Activated CD8-positive, alpha-beta memory T cell treated with anti-CD3 and anti-CD28 coated beads for 36 hours (primary cell): ENCODE measurements at regions not wholly inside any gene's neighbourhood (a gene's known extent, or its start where the extent isn't known, plus 50 kb on each side); places are given as distances from the start of the nearest gene placed in this dataset.

ENCODE experiments used
- CTCF ChIA-PET: fragments of 350-600 bp; sonication (Branson Sonifier 250); formaldehyde crosslinking; loops from one replicate; lab custom pipeline; 2021; ENCODE audit warnings: antibody characterized with exemption; lab: Charles Lee
- POLR2A ChIA-PET: fragments of 350-600 bp; sonication (Branson Sonifier 250); formaldehyde crosslinking; loops from one replicate; lab custom pipeline; 2021; ENCODE audit warnings: antibody characterized with exemption; lab: Charles Lee

GRCh38 chr1:219483530-219483929 is 129.4 kb downstream of the ZC3H11B start:
- CTCF ChIA-PET = no interaction called here

DNA sequence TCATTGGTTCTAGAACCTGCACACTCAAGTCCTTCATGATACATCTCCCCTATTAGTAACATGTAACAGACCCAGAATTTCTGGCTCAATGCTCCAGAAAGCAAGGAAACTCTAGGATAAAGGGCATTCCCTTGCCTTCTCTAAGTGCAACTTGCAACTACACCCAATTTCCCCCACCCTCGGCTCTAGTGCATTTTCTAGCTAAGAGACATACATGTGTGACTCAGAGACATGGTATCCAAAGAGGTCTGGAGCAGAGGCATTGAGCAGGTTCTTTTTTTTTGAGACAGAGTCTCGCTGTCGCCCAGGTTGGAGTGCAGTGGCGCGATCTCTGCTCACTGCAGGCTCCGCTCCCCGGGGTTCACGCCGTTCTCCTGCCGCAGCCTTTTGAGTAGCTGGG is 132.9 kb downstream of the ZC3H11B start:
- ChIA-PET CTCF (no interaction called here), POLR2A (no interaction called here)

More at GRCh38 chr1:219483530-219483929, 129.4 kb downstream of the ZC3H11B start:
- POLR2A ChIA-PET = no interaction called here

DNA sequence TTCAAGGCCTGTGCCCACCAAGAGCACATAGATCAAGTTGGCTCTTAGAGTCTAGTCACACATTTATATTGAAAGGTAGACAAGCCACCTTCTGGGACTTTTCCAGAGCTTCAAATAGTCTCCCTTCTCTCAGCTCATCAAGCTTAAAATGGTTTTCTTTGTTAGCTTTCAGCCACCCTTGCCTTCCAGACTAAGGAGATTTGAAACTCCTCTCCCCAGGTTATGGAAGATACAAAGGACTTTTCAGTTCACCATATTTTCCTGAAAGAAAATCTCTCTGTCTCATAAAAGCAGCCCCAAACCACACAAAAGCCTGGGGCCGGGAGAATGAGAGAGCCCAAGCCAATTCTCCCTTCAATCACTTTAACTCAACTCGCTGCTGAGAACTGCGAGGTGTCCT is 134.1 kb downstream of the ZC3H11B start:
- ChIA-PET POLR2A (no interaction called here), CTCF (no interaction called here)

GRCh38 chr1:219477861-219478260 is 135.0 kb downstream of the ZC3H11B start:
- CTCF ChIA-PET = no interaction called here

DNA sequence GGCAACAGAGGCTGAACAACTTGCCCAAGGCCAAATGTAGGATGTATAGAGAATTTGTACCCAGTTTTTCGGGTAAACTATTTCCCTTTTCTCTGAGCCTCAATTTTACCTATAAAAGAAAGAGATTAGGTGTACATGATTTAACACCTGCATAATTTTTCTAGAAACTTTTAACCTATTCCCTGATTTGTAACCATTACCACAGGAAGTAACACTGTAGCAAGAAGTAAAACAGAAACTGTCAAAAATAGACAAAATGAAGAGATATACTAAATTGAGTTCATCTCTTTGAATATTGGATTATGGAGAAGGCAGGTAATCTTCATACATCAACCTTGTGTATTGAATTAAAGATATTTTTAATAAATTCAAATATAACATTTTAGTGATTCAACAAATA is 136.2 kb downstream of the ZC3H11B start:
- ChIA-PET CTCF (no interaction called here), POLR2A (no interaction called here)

More at GRCh38 chr1:219477861-219478260, 135.0 kb downstream of the ZC3H11B start:
- POLR2A ChIA-PET = no interaction called here

DNA sequence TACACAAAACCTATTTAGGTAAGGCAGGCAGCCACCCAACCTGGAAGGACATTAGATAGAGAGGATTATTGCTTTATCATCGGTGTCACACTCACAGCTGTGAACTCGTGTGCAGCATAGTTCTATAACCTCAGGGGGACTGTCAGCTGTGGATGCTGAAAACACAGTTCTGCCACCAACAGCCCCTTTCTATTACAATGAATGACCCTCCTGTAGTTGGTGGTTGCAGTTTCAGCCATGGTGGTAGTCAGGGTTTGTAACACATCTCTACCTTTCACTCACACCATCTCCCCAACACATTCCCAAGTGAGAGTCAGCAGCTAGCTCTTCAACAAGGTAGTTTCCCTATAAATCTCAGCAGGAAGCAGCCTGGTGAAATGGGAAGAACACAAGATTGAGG is 136.8 kb downstream of the ZC3H11B start:
- ChIA-PET POLR2A (no interaction called here), CTCF (no interaction called here)

DNA sequence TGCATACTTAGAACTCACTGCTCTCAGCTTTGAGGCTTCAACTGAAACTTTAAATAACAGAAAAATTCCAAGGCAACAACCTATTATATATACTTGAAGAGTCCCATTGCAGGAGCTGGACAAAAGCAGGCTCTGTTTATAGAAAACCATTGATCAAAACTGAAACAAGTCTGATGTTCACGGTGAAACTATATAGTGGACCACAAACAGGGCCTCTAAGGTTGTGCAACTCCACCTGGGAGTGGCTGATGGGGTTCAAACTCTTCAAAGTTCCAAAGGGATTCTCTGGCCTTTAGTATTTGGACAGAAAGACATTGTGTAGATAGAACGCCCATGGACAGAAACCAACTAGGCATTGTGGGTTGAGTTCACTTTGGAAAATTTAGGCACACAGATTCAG is 140.3 kb downstream of the ZC3H11B start:
- CTCF ChIA-PET = no interaction called here
- POLR2A ChIA-PET = no interaction called here

- CTCF ChIA-PET = no interaction called here
- POLR2A ChIA-PET = no interaction called here
Measured at GRCh38 chr1:219467524-219467923, 145.4 kb downstream of the ZC3H11B start.

GRCh38 chr1:219466766-219467165 is 146.1 kb downstream of the ZC3H11B start:
- ChIA-PET CTCF (no interaction called here), POLR2A (no interaction called here)

DNA sequence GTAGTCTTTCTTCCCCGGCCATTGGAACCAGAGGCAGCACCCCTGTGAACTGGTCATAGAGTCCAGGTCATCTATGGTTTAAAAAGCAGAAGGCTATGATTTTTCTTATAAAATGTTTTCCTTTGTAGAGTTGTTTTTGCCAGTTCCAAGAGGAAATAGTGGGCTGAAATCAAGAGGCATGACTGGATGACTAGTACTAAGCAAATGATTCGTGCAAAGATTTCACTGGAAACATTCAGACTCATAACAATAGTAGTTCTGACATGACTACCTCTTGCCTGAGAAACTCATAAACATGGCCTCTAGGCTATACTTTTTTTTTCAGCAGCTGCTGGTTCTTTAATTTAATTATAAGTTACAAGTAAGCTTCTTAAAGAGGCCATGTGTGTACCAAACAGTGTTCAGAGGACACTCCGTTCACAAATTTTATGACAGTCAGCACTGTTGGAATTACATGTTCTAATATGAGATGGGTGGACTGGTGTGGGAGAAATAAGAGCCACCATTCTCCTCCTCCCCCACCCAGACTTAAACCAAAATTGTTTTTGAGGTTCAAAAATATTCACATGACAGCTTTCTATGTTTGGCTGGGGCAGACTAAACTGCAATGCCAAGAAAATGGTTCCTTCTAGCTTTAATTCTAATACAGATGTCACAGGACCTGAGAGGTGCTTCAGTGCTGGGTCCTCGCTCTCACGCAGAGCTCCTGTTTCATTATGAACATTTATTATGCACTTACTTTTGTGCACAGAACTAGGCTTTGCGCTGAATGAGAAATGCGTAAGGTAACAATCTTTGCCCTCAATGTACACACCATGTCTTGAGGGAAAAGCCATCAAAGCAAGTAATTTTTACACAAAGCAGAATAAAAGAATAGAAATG is 147.5 kb downstream of the ZC3H11B start:
- ChIA-PET POLR2A (no interaction called here), CTCF (no interaction called here)

DNA sequence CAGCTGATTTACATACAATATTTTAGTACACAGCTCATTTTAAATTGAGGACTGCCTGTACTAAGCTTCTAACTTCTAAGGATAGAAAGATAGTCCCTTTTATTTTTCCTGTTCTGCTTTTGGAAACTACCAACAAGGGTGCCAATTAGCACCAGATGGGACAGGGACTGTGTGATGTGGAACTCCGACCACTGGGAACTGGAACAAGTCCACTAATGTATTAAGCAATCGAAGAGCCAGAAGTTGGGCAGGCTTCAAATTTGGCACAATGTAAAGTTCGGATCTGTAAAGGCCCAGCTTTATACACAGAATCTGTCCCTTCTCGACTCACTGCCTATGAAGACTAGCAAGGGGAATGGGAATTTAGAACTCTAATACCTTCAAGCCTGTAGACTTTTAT is 149.3 kb downstream of the ZC3H11B start:
- ChIA-PET POLR2A (no interaction called here), CTCF (no interaction called here)

DNA sequence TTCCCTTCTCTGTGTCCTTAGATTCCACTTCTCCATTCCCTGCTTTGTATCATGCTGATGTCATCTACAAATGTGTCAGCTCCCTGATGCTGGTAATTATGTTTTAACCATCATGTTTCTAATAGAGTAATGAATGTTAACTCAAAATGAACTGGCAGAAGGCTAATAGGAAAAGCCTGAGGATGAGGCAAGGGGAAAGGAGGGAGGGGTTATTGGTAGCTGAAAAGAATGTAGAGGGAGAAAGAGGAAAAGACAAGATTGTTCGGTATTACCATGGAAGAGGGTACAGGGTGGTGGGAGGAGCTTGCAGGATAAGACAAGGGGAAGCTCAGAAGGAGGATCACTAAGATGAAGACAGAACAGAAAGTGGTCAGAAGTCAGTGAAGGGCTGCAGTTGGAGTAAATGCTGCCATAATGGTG is 150.9 kb downstream of the ZC3H11B start:
- POLR2A ChIA-PET = no interaction called here

DNA sequence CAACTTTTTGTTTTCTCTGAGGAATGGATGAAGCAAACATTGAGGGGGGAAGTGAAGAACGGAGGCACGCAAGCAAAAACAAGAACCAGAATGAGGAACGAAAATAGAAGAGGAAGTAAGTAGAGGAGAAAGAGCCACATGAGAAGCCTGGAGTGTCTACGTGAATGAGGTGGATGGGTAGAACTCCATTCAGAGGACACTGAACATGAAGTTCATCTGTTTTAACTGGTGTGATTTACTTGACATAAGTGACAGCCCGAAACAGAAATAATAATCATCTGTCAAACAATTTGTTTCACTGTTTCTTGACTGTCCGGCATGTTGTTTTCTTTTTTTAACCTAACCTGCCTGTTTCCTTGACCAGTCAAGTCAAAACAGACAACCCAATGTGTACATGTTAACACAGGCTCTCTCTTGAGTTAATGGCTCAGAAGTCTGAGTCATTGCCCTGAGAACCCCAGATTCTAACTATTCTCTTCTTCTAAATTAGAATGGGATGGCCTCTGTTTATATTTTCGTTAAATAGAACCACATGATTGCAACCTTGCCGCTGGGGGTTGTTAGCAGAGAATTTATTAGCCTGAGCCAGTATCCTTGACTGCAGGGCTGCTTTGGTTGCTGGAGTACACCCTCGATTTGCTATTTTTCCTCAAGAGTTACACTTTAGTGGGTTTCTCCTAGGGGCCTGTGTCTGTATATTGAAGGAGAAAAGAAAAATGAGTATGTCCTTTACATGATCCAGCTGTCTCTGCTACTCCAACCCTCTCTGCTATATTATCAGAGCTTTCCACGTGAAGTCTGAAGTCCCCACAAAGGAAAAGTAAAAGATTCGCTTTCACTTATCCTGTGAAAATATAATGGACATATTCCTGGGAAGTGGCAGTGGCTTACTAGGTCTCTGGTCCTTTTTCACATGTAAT is 151.7 kb downstream of the ZC3H11B start:
- POLR2A ChIA-PET = no interaction called here

More for the DNA sequence above, 150.9 kb downstream of the ZC3H11B start:
- CTCF ChIA-PET = no interaction called here

GRCh38 chr1:219460081-219460895 is 152.6 kb downstream of the ZC3H11B start:
- ChIA-PET CTCF (no interaction called here), POLR2A (no interaction called here)

More for the DNA sequence above, 151.7 kb downstream of the ZC3H11B start:
- CTCF ChIA-PET = no interaction called here

- CTCF ChIA-PET = no interaction called here
- POLR2A ChIA-PET = no interaction called here
Measured at GRCh38 chr1:219459351-219460080, 153.4 kb downstream of the ZC3H11B start.

DNA sequence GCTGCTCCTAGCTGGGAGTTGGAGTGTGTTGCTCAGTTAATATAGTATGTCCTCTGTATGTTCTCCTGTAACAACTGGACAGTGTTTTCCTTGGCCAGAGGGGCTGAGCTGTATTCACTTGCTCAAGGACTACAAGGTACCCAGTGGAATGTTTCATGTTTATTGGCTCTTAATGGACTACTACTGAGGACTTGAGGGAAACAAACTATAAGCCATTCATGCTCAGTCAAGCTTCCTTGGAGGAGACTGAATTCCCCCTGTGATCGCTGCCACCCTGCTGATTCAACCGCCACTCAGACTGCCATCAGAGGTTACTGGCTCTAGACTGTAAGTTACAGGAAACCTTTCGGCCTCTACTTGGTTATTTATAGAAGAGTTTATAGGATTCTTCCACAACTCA is 166.6 kb downstream of the ZC3H11B start:
- CTCF ChIA-PET = no interaction called here
- POLR2A ChIA-PET = no interaction called here

DNA sequence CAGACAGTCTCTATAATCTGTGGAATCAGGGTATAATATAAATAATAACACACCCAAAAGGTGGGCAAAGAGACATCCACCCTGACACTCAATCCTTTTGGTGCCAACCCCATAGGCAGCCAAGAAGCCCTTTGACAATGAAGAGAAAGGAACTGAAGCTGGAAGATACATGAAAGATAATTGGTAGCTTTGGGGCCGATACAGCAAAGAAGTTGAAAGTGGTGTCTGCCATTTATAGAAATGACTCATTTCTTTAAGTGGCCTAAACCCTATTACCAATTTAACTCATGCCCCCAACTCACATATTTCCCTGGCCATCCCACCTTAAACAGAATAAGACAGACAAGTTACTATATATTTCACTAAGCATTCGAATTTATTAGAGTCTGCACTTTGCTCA is 167.0 kb downstream of the ZC3H11B start:
- POLR2A ChIA-PET = no interaction called here
- CTCF ChIA-PET = no interaction called here

- POLR2A ChIA-PET = no interaction called here
Measured at GRCh38 chr1:219444474-219444873, 168.4 kb downstream of the ZC3H11B start.

GRCh38 chr1:219443763-219444162 is 169.1 kb downstream of the ZC3H11B start:
- POLR2A ChIA-PET = no interaction called here
- CTCF ChIA-PET = no interaction called here

More at GRCh38 chr1:219444474-219444873, 168.4 kb downstream of the ZC3H11B start:
- CTCF ChIA-PET = no interaction called here
